DOHH2 (cell line): ENCODE measurements at regions not wholly inside any gene's neighbourhood (a gene's known extent, or its start where the extent isn't known, plus 50 kb on each side); places are given as distances from the start of the nearest gene placed in this dataset.

Source experiments
- H3F3A ChIP-seq: fragments of 200-600 bp; sonication (generic), shearing (Covaris generic); 2 replicates; pipeline ENCODE4 v1.6.0; 2016; ENCODE audit warnings: antibody characterized with exemption, mild to moderate bottlenecking; ENCODE audit not compliant: control insufficient read depth, insufficient read depth
- H3K27ac ChIP-seq: fragments of 200-600 bp; sonication (generic); 2 replicates; pipeline ENCODE4 v1.5.1; 2014; ENCODE audit warnings: low read depth, mild to moderate bottlenecking, low read length, moderate library complexity
- H3K27me3 ChIP-seq: fragments of 200-600 bp; sonication (generic); 2 replicates; pipeline ENCODE4 v1.6.1; 2014; ENCODE audit warnings: mild to moderate bottlenecking, low read length, mixed read lengths; ENCODE audit not compliant: control insufficient read depth
- H3K36me3 ChIP-seq: fragments of 200-600 bp; sonication (generic); 2 replicates; pipeline ENCODE4 v1.6.1; 2014; ENCODE audit warnings: mild to moderate bottlenecking, low read length, moderate library complexity, mixed read lengths; ENCODE audit not compliant: control insufficient read depth
- H3K4me1 ChIP-seq: fragments of 200-600 bp; sonication (generic); 2 replicates; pipeline ENCODE4 v1.6.1; 2014; ENCODE audit warnings: mild to moderate bottlenecking, low read length, mixed read lengths; ENCODE audit not compliant: control insufficient read depth
- H3K4me2 ChIP-seq: fragments of 200-600 bp; sonication (generic); 2 replicates; pipeline ENCODE4 v1.6.0; 2014; ENCODE audit warnings: mild to moderate bottlenecking, low read length, moderate library complexity
- H3K4me3 ChIP-seq: fragments of 200-600 bp; sonication (generic); 2 replicates; pipeline ENCODE4 v1.5.1; 2014; ENCODE audit warnings: mild to moderate bottlenecking, low read length, mixed read lengths
- H3K79me2 ChIP-seq: fragments of 200-600 bp; sonication (generic); 2 replicates; pipeline ENCODE4 v1.6.1; 2014; ENCODE audit warnings: mild to moderate bottlenecking, low read length, mixed read lengths; ENCODE audit not compliant: control insufficient read depth
- H3K9me2 ChIP-seq: fragments of 200-600 bp; sonication (generic); replicated peaks from 2 replicates; pipeline ENCODE4 v1.6.1; 2014; ENCODE audit warnings: mild to moderate bottlenecking, low read length, mixed read lengths; ENCODE audit not compliant: control insufficient read depth
- H3K9me3 ChIP-seq: fragments of 200-600 bp; sonication (generic); 2 replicates; pipeline ENCODE4 v1.6.1; 2014; ENCODE audit warnings: antibody characterized with exemption, low read length, mixed read lengths; ENCODE audit not compliant: control insufficient read depth, insufficient read depth
- H4K20me1 ChIP-seq: fragments of 200-600 bp; sonication (generic); 2 replicates; pipeline ENCODE4 v1.6.0; 2014; ENCODE audit warnings: low read depth, mild to moderate bottlenecking, antibody characterized with exemption, low read length, moderate library complexity; ENCODE audit not compliant: control insufficient read depth, insufficient read depth
- EZH2phosphoT487 ChIP-seq: fragments of 200-600 bp; sonication (generic); IDR thresholded peaks from 2 replicates; pipeline ENCODE4 v1.6.1; 2017; ENCODE audit warnings: borderline replicate concordance, mild to moderate bottlenecking, antibody characterized with exemption, low read length, moderate library complexity, mixed read lengths
- TF ChIP-seq, protein P1 (sequence below): fragments of 200-600 bp; sonication (generic); IDR thresholded peaks from one replicate; pipeline ENCODE4 v1.5.1; 2014; ENCODE audit warnings: antibody characterized with exemption, mild to moderate bottlenecking, low read depth, low read length; ENCODE audit not compliant: poor library complexity, severe bottlenecking

GRCh38 chr1:208767816-208768215 lies 523.6 kb upstream of the PLXNA2 start:
- Histone ChIP-seq H3K9me2 (no peaks in the 10 kb centered on the region), H3K4me2 (no peak overlapping the region), H4K20me1 (no peaks in the 10 kb centered on the region), H3K27ac (no peak overlapping the region), H3K79me2 (no peaks in the 10 kb centered on the region), H3K27me3 (no peaks in the 10 kb centered on the region), H3K9me3 (no peaks in the 10 kb centered on the region), H3K36me3 (no peaks in the 10 kb centered on the region), H3F3A (no peaks in the 10 kb centered on the region), H3K4me1 (no peaks in the 10 kb centered on the region), H3K4me3 (no peak overlapping the region)
- TF ChIP-seq, protein P1, sequence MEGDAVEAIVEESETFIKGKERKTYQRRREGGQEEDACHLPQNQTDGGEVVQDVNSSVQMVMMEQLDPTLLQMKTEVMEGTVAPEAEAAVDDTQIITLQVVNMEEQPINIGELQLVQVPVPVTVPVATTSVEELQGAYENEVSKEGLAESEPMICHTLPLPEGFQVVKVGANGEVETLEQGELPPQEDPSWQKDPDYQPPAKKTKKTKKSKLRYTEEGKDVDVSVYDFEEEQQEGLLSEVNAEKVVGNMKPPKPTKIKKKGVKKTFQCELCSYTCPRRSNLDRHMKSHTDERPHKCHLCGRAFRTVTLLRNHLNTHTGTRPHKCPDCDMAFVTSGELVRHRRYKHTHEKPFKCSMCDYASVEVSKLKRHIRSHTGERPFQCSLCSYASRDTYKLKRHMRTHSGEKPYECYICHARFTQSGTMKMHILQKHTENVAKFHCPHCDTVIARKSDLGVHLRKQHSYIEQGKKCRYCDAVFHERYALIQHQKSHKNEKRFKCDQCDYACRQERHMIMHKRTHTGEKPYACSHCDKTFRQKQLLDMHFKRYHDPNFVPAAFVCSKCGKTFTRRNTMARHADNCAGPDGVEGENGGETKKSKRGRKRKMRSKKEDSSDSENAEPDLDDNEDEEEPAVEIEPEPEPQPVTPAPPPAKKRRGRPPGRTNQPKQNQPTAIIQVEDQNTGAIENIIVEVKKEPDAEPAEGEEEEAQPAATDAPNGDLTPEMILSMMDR = no peak
- no peak for TF ChIP-seq EZH2phosphoT487

GRCh38 chr1:208772891-208773290 lies 528.7 kb upstream of the PLXNA2 start:
- Histone ChIP-seq H3F3A (no peaks in the 10 kb centered on the region), H3K79me2 (no peaks in the 10 kb centered on the region), H3K27me3 (no peaks in the 10 kb centered on the region), H3K27ac (no peak overlapping the region), H3K36me3 (no peaks in the 10 kb centered on the region), H3K9me2 (no peaks in the 10 kb centered on the region), H3K9me3 (no peaks in the 10 kb centered on the region), H3K4me1 (no peaks in the 10 kb centered on the region), H3K4me3 (no peak overlapping the region), H3K4me2 (no peak overlapping the region), H4K20me1 (no peaks in the 10 kb centered on the region)
- TF ChIP-seq, protein P1 = no peak
- TF ChIP-seq EZH2phosphoT487 = no peak

GRCh38 chr1:208775841-208776240 lies 531.7 kb upstream of the PLXNA2 start:
- Histone ChIP-seq H3K36me3 (no peaks in the 10 kb centered on the region), H3K27me3 (no peaks in the 10 kb centered on the region), H4K20me1 (no peaks in the 10 kb centered on the region), H3F3A (no peaks in the 10 kb centered on the region), H3K4me2 (no peak overlapping the region), H3K4me3 (no peak overlapping the region), H3K4me1 (no peaks in the 10 kb centered on the region), H3K9me3 (no peaks in the 10 kb centered on the region), H3K27ac (no peak overlapping the region), H3K79me2 (no peaks in the 10 kb centered on the region), H3K9me2 (no peaks in the 10 kb centered on the region)
- TF ChIP-seq, protein P1 = no peak
- TF ChIP-seq EZH2phosphoT487 = no peak

- TF ChIP-seq, protein P1 = no peak
- TF ChIP-seq EZH2phosphoT487 = no peak
These were observed 534.2 kb upstream of the PLXNA2 start for GRCh38 chr1:208778417-208778816.

More at GRCh38 chr1:208778417-208778816, 534.2 kb upstream of the PLXNA2 start:
- no peaks in the 10 kb centered on the region for H3K4me1 ChIP-seq
- no peaks in the 10 kb centered on the region for H3K27me3 ChIP-seq
- no peak overlapping the region for H3K27ac ChIP-seq
- H3K9me3 ChIP-seq = no peaks in the 10 kb centered on the region
- no peak overlapping the region for H3K4me2 ChIP-seq
- H3K4me3 ChIP-seq = no peak overlapping the region
- no peaks in the 10 kb centered on the region for H4K20me1 ChIP-seq
- H3F3A ChIP-seq = no peaks in the 10 kb centered on the region
- H3K36me3 ChIP-seq = no peaks in the 10 kb centered on the region
- H3K79me2 ChIP-seq = no peaks in the 10 kb centered on the region
- H3K9me2 ChIP-seq = no peaks in the 10 kb centered on the region
